Hematopoietic multipotent progenitor cell treated with erythropoietin and hydrocortisone succinate and interleukin-3 and kit ligand, for 4 days (in vitro differentiated cells): ENCODE measurements at regions not wholly inside any gene's neighbourhood (a gene's known extent, or its start where the extent isn't known, plus 50 kb on each side); places are given as distances from the start of the nearest gene placed in this dataset.
"Not testable (repeated sequence)": the region's sequence is repeated elsewhere in the genome, so short reads cannot be mapped to it uniquely, and the experiment has no call there.

Experiments used
- DNase-seq: peaks from one replicate; pipeline ENCODE4 v3.0.0-alpha.2; 2015

GRCh38 chr13:18322821-18323220, 858.8 kb downstream of the TUBA3C start:
- DNase-seq, result not testable (repeated sequence)

- not testable (repeated sequence) for DNase-seq
Observed at GRCh38 chr13:18319653-18320052, 862.0 kb downstream of the TUBA3C start.

GRCh38 chr13:18303240-18303813, 878.3 kb downstream of the TUBA3C start:
- not testable (repeated sequence) for DNase-seq

- DNase-seq, result not testable (repeated sequence)
Observed at GRCh38 chr13:18300968-18301367, 880.7 kb downstream of the TUBA3C start.

- DNase-seq, result not testable (repeated sequence)
Observed at GRCh38 chr13:18297359-18297758, 884.3 kb downstream of the TUBA3C start.

GRCh38 chr13:18296617-18297016, 885.0 kb downstream of the TUBA3C start:
- not testable (repeated sequence) for DNase-seq

- not testable (repeated sequence) for DNase-seq
Observed at GRCh38 chr13:18294311-18294710, 887.3 kb downstream of the TUBA3C start.

- DNase-seq, result not testable (repeated sequence)
Observed at GRCh38 chr13:18286848-18287247, 894.8 kb downstream of the TUBA3C start.

GRCh38 chr13:18285663-18286062, 896.0 kb downstream of the TUBA3C start:
- not testable (repeated sequence) for DNase-seq

- not testable (repeated sequence) for DNase-seq
Observed at GRCh38 chr13:18284040-18284439, 897.6 kb downstream of the TUBA3C start.

- DNase-seq, result not testable (repeated sequence)
Observed at GRCh38 chr13:18281829-18282597, 899.6 kb downstream of the TUBA3C start.

GRCh38 chr13:18280904-18281828, 900.5 kb downstream of the TUBA3C start:
- not testable (repeated sequence) for DNase-seq

GRCh38 chr13:18279971-18280370, 901.7 kb downstream of the TUBA3C start:
- not testable (repeated sequence) for DNase-seq

GRCh38 chr13:18277372-18277771, 904.3 kb downstream of the TUBA3C start:
- DNase-seq, result not testable (repeated sequence)

- DNase-seq, result not testable (repeated sequence)
Observed at GRCh38 chr13:18276280-18276679, 905.3 kb downstream of the TUBA3C start.

GRCh38 chr13:18273785-18274514, 907.7 kb downstream of the TUBA3C start:
- not testable (repeated sequence) for DNase-seq

GRCh38 chr13:18258801-18259419, 922.7 kb downstream of the TUBA3C start:
- not testable (repeated sequence) for DNase-seq

GRCh38 chr13:18257686-18258085, 923.9 kb downstream of the TUBA3C start:
- DNase-seq, result not testable (repeated sequence)

- not testable (repeated sequence) for DNase-seq
Observed at GRCh38 chr13:18252848-18253247, 928.8 kb downstream of the TUBA3C start.

GRCh38 chr13:18248533-18249240, 932.9 kb downstream of the TUBA3C start:
- DNase-seq, result not testable (repeated sequence)

- not testable (repeated sequence) for DNase-seq
Observed at GRCh38 chr13:18240086-18240485, 941.5 kb downstream of the TUBA3C start.
